WTC11 (cell line): ENCODE measurements at regions not wholly inside any gene's neighbourhood (a gene's known extent, or its start where the extent isn't known, plus 50 kb on each side); places are given as distances from the start of the nearest gene placed in this dataset.

ENCODE experiments used
- ATAC-seq: fragments of 200-7000 bp; cut with Tn5 transposase; 2 replicates; pipeline ENCODE4 v1.10.0; 2021; ENCODE audit warnings: mild to moderate bottlenecking, moderate library complexity
- CTCF ChIA-PET: fragments of 300-600 bp; sonication (Branson Sonifier 250); formaldehyde crosslinking; loops from one replicate; lab custom pipeline; 2021; ENCODE audit warnings: antibody characterized with exemption; lab: Charles Lee
- POLR2A ChIA-PET: fragments of 350-600 bp; sonication (Branson Sonifier 250); formaldehyde crosslinking; loops from one replicate; lab custom pipeline; 2021; ENCODE audit warnings: antibody characterized with exemption; lab: Charles Lee
- DNase-seq: peaks from one replicate; pipeline ENCODE4 v3.0.0; 2021; ENCODE audit warnings: low spot score
- H3K27ac Mint-ChIP-seq: 2 replicates; pipeline ENCODE4 v1.8.0; 2021; ENCODE audit warnings: mixed read lengths
- H3K27me3 Mint-ChIP-seq: 2 replicates; pipeline ENCODE4 v1.8.0; 2021; ENCODE audit warnings: low read depth, mild to moderate bottlenecking, moderate library complexity, mixed read lengths
- H3K36me3 Mint-ChIP-seq: 2 replicates; pipeline ENCODE4 v1.8.0; 2021; ENCODE audit warnings: mixed read lengths
- H3K4me1 Mint-ChIP-seq: 2 replicates; pipeline ENCODE4 v1.8.0; 2022; ENCODE audit warnings: mixed read lengths
- H3K4me3 Mint-ChIP-seq: 2 replicates; pipeline ENCODE4 v1.8.0; 2021; ENCODE audit warnings: mild to moderate bottlenecking, moderate library complexity, mixed read lengths
- H3K9me3 Mint-ChIP-seq: 2 replicates; pipeline ENCODE4 v1.8.0; 2021; ENCODE audit warnings: mixed read lengths
- ATF1 ChIP-seq: sonication (generic); formaldehyde crosslinking; IDR thresholded peaks from 2 replicates; pipeline ENCODE4 v1.8.1; 2023; ENCODE audit warnings: mild to moderate bottlenecking, moderate library complexity, missing genetic modification reagents
- EMX1 ChIP-seq: fragments of 250-450 bp; sonication (Bioruptor Pico); IDR thresholded peaks from 2 replicates; pipeline ENCODE4 v1.8.0; 2021; ENCODE audit warnings: mild to moderate bottlenecking
- ESRRA ChIP-seq: sonication (generic); formaldehyde crosslinking; IDR thresholded peaks from 2 replicates; pipeline ENCODE4 v1.8.1; 2022; ENCODE audit warnings: mild to moderate bottlenecking, missing genetic modification reagents, borderline replicate concordance
- FOXJ3 ChIP-seq: sonication (generic); formaldehyde crosslinking; IDR thresholded peaks from 2 replicates; pipeline ENCODE4 v1.9.0; 2021; ENCODE audit warnings: missing genetic modification reagents, mild to moderate bottlenecking, borderline replicate concordance
- KAT7 ChIP-seq: sonication (generic); formaldehyde crosslinking; IDR thresholded peaks from 2 replicates; pipeline ENCODE4 v1.8.1; 2023; ENCODE audit warnings: missing genetic modification reagents, mild to moderate bottlenecking, borderline replicate concordance
- NR2C2 ChIP-seq: sonication (generic); formaldehyde crosslinking; IDR thresholded peaks from 2 replicates; pipeline ENCODE4 v1.8.0; 2022; ENCODE audit warnings: mild to moderate bottlenecking, missing genetic modification reagents
- NR3C1 ChIP-seq: sonication (generic); formaldehyde crosslinking; conservative IDR thresholded peaks from 2 replicates; pipeline ENCODE4 v1.8.1; 2023; ENCODE audit warnings: low read depth, mild to moderate bottlenecking, missing genetic modification reagents
- PRRX2 ChIP-seq: fragments of 250-450 bp; sonication (Bioruptor Pico); IDR thresholded peaks from 2 replicates; pipeline ENCODE4 v1.8.0; 2021; ENCODE audit warnings: mild to moderate bottlenecking
- SMAD4 ChIP-seq: sonication (generic); formaldehyde crosslinking; IDR thresholded peaks from 2 replicates; pipeline ENCODE4 v1.8.0; 2022; ENCODE audit warnings: mild to moderate bottlenecking, missing genetic modification reagents
- SOX15 ChIP-seq: fragments of 250-450 bp; sonication (Bioruptor Pico); IDR thresholded peaks from 2 replicates; pipeline ENCODE4 v1.9.0; 2021; ENCODE audit warnings: mild to moderate bottlenecking
- TCF7 ChIP-seq: sonication (generic); formaldehyde crosslinking; IDR thresholded peaks from 2 replicates; pipeline ENCODE4 v1.8.0; 2022; ENCODE audit warnings: mild to moderate bottlenecking, low read depth, missing genetic modification reagents, moderate library complexity
- ZNF121 ChIP-seq: sonication (generic); formaldehyde crosslinking; IDR thresholded peaks from 2 replicates; pipeline ENCODE4 v1.8.0; 2023; ENCODE audit warnings: missing genetic modification reagents
- ZNF219 ChIP-seq: sonication (generic); formaldehyde crosslinking; IDR thresholded peaks from 2 replicates; pipeline ENCODE4 v1.8.0; 2023; ENCODE audit warnings: missing genetic modification reagents, mild to moderate bottlenecking, borderline replicate concordance
- ZNF317 ChIP-seq: sonication (generic); formaldehyde crosslinking; IDR thresholded peaks from 2 replicates; pipeline ENCODE4 v1.8.1; 2023; ENCODE audit warnings: low read depth, mild to moderate bottlenecking, moderate library complexity, missing genetic modification reagents, borderline replicate concordance
- ZNF416 ChIP-seq: fragments of 250-450 bp; sonication (Bioruptor Pico); IDR thresholded peaks from 2 replicates; pipeline ENCODE4 v1.9.0; 2021; ENCODE audit warnings: mild to moderate bottlenecking, inconsistent platforms
- ZNF425 ChIP-seq: fragments of 250-450 bp; sonication (Bioruptor Pico); conservative IDR thresholded peaks from 2 replicates; pipeline ENCODE4 v1.9.0; 2021; ENCODE audit warnings: mild to moderate bottlenecking
- ZNF671 ChIP-seq: fragments of 250-450 bp; sonication (Bioruptor Pico); IDR thresholded peaks from 2 replicates; pipeline ENCODE4 v1.8.0; 2021; ENCODE audit warnings: mild to moderate bottlenecking
- TF ChIP-seq, protein P1 (sequence below): sonication (generic); formaldehyde crosslinking; IDR thresholded peaks from 2 replicates; pipeline ENCODE4 v1.8.0; 2022; ENCODE audit warnings: mild to moderate bottlenecking, missing genetic modification reagents
- TF ChIP-seq, protein P2 (sequence below): fragments of 250-450 bp; sonication (Bioruptor Pico); IDR thresholded peaks from 2 replicates; pipeline ENCODE4 v1.8.0; 2021; ENCODE audit warnings: mild to moderate bottlenecking
- TF ChIP-seq, protein P3 (sequence below): sonication (generic); formaldehyde crosslinking; IDR thresholded peaks from 2 replicates; pipeline ENCODE4 v1.8.1; 2022; ENCODE audit warnings: low read depth, mild to moderate bottlenecking, moderate library complexity, missing genetic modification reagents, borderline replicate concordance
- TF ChIP-seq, protein P4 (sequence below): sonication (generic); formaldehyde crosslinking; IDR thresholded peaks from 2 replicates; pipeline ENCODE4 v1.8.1; 2022; ENCODE audit warnings: missing genetic modification reagents, borderline replicate concordance

DNA sequence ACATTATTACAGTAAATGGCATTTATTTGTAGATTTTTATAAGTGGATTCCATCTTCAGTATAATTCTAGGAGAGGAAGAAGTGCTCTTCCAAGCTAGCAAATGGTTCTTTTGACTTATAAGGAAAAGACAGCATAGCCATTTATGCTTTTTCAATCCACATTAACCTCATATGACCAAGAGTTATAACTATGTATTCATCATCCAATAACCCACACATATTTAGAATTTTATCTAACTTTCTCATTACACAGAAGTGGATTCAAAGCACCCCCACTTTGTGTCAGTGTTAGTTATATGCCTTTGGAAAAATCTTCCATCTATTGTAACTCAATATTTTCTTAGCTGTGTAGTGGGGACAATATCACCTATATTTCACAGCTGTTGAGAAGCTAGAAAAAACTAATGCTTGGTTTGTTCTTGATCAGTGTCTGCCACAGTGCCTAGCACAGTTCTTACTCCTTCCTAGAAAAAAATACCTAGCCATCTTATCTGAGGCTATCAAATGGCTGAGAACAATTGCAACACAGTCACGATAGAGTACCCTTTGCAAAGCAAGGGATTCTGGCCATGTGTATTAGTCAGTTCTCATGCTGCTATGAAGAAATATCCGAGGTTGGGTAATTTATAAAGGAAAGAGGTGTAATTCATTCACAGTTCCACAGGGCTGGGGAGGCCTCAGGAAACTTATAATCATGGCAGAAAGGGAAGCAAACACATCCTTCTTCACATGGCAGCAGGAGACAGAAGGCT is 986.3 kb downstream of the TFAP2A start (continued):
- TF ChIP-seq, protein P1, sequence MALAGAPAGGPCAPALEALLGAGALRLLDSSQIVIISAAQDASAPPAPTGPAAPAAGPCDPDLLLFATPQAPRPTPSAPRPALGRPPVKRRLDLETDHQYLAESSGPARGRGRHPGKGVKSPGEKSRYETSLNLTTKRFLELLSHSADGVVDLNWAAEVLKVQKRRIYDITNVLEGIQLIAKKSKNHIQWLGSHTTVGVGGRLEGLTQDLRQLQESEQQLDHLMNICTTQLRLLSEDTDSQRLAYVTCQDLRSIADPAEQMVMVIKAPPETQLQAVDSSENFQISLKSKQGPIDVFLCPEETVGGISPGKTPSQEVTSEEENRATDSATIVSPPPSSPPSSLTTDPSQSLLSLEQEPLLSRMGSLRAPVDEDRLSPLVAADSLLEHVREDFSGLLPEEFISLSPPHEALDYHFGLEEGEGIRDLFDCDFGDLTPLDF (CRISPR knock-in tag) = no peak
- TF ChIP-seq ZNF425 (CRISPR knock-in tag) = no peak
- TF ChIP-seq, protein P2, sequence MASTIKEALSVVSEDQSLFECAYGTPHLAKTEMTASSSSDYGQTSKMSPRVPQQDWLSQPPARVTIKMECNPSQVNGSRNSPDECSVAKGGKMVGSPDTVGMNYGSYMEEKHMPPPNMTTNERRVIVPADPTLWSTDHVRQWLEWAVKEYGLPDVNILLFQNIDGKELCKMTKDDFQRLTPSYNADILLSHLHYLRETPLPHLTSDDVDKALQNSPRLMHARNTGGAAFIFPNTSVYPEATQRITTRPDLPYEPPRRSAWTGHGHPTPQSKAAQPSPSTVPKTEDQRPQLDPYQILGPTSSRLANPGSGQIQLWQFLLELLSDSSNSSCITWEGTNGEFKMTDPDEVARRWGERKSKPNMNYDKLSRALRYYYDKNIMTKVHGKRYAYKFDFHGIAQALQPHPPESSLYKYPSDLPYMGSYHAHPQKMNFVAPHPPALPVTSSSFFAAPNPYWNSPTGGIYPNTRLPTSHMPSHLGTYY (CRISPR knock-in tag) = no peak

DNA sequence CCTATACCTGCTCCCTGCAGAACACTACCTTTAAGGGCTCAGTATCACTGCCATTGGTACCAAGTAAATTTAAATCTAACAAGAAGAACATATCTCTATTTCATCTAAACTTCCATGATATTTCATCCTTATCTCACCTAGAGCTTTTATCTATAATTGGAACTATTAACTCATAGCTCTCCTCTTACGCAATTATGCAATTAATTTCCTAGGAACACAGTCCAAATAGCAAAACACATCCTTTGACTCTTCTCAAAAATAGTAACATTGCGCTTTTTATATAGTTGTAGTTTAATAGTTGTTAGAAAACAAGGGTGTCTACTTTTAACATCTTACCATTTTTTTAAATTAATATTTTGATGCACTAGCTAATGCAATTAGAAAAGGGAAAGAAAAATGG is 986.8 kb upstream of the SLC35B3 start:
- Mint-ChIP-seq H3K4me3 (no peak overlapping the region), H3K9me3 (peaks cover 4% of the 10 kb centered on the region; the same call in 1 of the 2 replicates), H3K27ac (no peak overlapping the region), H3K4me1 (peaks cover 24% of the 10 kb centered on the region), H3K36me3 (no peaks in the 10 kb centered on the region), H3K27me3 (no peaks in the 10 kb centered on the region)
- ChIA-PET CTCF (no interaction called here), POLR2A (no interaction called here)
- no peak for DNase-seq
- TF ChIP-seq ZNF317 (CRISPR knock-in tag) (no peak), ATF1 (CRISPR knock-in tag) (no peak), ESRRA (CRISPR knock-in tag) (no peak), NR2C2 (CRISPR knock-in tag) (no peak), ZNF219 (CRISPR knock-in tag) (no peak), KAT7 (CRISPR knock-in tag) (no peak), FOXJ3 (CRISPR knock-in tag) (no peak), SOX15 (no peak), ZNF671 (no peak), TCF7 (no peak), ZNF121 (CRISPR knock-in tag) (no peak), PRRX2 (CRISPR knock-in tag) (no peak), ZNF416 (CRISPR knock-in tag) (no peak), SMAD4 (CRISPR knock-in tag) (no peak), EMX1 (CRISPR knock-in tag) (no peak), NR3C1 (CRISPR knock-in tag) (no peak)
- TF ChIP-seq, protein P3, sequence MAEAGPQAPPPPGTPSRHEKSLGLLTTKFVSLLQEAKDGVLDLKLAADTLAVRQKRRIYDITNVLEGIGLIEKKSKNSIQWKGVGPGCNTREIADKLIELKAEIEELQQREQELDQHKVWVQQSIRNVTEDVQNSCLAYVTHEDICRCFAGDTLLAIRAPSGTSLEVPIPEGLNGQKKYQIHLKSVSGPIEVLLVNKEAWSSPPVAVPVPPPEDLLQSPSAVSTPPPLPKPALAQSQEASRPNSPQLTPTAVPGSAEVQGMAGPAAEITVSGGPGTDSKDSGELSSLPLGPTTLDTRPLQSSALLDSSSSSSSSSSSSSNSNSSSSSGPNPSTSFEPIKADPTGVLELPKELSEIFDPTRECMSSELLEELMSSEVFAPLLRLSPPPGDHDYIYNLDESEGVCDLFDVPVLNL (CRISPR knock-in tag) = no peak
- TF ChIP-seq, protein P4, sequence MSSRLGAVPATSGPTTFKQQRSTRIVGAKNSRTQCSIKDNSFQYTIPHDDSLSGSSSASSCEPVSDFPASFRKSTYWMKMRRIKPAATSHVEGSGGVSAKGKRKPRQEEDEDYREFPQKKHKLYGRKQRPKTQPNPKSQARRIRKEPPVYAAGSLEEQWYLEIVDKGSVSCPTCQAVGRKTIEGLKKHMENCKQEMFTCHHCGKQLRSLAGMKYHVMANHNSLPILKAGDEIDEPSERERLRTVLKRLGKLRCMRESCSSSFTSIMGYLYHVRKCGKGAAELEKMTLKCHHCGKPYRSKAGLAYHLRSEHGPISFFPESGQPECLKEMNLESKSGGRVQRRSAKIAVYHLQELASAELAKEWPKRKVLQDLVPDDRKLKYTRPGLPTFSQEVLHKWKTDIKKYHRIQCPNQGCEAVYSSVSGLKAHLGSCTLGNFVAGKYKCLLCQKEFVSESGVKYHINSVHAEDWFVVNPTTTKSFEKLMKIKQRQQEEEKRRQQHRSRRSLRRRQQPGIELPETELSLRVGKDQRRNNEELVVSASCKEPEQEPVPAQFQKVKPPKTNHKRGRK (CRISPR knock-in tag) = no peak
- no peak for ATAC-seq
